ENCODE measurements at regions not wholly inside any gene's neighbourhood (a gene's known extent, or its start where the extent isn't known, plus 50 kb on each side); places are given as distances from the start of the nearest gene placed in this dataset.
"Not testable (repeated sequence)": the region's sequence is repeated elsewhere in the genome, so short reads cannot be mapped to it uniquely, and the experiment has no call there.

- no peaks in the 10 kb centered on the region for H3K79me2 ChIP-seq (ENCODE audit: control insufficient read depth, insufficient read depth, low read length)
- intact Hi-C loops (cut with micrococcal nuclease): no loop called here
- no peak overlapping the region for H3K4me3 ChIP-seq (ENCODE audit: control extremely low read depth in 1 of 5, extremely low read depth in 1 of 5, insufficient read depth in 1 of 5, low read depth in 2 of 5, low read length in 4 of 5)
- Mint-ChIP-seq H3K27me3 (peaks cover 10% of the 10 kb centered on the region), H3K4me1 (no peaks in the 10 kb centered on the region), H3K9me3 (ENCODE audit: insufficient read depth) (peaks cover 3% of the 10 kb centered on the region), H3K4me3 (no peak overlapping the region), H3K27ac (no peak overlapping the region)
- no peak overlapping the region for H2AFZ ChIP-seq (ENCODE audit: insufficient read depth, low read depth, low read length, poor library complexity, severe bottlenecking)
- ChIA-PET POLR2A (interaction anchor here (0.6 kb wide), 1 partner anchor 11 kb away, joined by 3 read pairs; no protein-coding TSS in a partner anchor), CTCF (no interaction called here)
- DNase-seq: no peak
- H4K20me1 ChIP-seq (ENCODE audit: control insufficient read depth, insufficient read depth, low read length, poor library complexity, severe bottlenecking): no peaks in the 10 kb centered on the region
- peaks cover 0 to 3% (median 0%) of the 10 kb centered on the region in 3 donors for H3K9me3 ChIP-seq (ENCODE audit: control extremely low read depth in 1 of 3, control insufficient read depth in 2 of 3, insufficient read depth in 1 of 3, low read length in 2 of 3)
- H3K27ac ChIP-seq (ENCODE audit: low read length in 2 of 2): no peak overlapping the region
- no peaks in the 10 kb centered on the region for H3K36me3 ChIP-seq (replicated peaks in 1 of 2; ENCODE audit: control extremely low read depth in 1 of 2, control insufficient read depth in 1 of 2, extremely low read depth in 1 of 2, insufficient read depth in 2 of 2, low read length in 1 of 2)
- H3K4me1 ChIP-seq (ENCODE audit: control insufficient read depth in 2 of 2, insufficient read depth in 2 of 2, low read length in 2 of 2): no peaks in the 10 kb centered on the region
- TF ChIP-seq CTCF (IDR thresholded peaks at IDR 0.05) (no peak), EZH2 (IDR thresholded peaks at IDR 0.05; ENCODE audit: borderline replicate concordance, insufficient read depth, low read depth, low read length, poor library complexity, severe bottlenecking) (no peak)
- no peak for ATAC-seq (ENCODE audit: low read depth)
- H3K9ac ChIP-seq (ENCODE audit: low read length): no peak overlapping the region
- H3K4me2 ChIP-seq (replicated peaks; ENCODE audit: low read depth, low read length, poor library complexity, severe bottlenecking): no peak overlapping the region
- peaks cover 0 to 2% (median 0%) of the 10 kb centered on the region in 4 experiments for H3K27me3 ChIP-seq (replicated peaks in 1 of 4; ENCODE audit: control extremely low read depth in 1 of 4, control insufficient read depth in 3 of 4, insufficient read depth in 4 of 4, low read length in 3 of 4)
These were observed 72.9 kb upstream of the SKAP2 start for GRCh38 chr7:26937306-26937705.

DNA sequence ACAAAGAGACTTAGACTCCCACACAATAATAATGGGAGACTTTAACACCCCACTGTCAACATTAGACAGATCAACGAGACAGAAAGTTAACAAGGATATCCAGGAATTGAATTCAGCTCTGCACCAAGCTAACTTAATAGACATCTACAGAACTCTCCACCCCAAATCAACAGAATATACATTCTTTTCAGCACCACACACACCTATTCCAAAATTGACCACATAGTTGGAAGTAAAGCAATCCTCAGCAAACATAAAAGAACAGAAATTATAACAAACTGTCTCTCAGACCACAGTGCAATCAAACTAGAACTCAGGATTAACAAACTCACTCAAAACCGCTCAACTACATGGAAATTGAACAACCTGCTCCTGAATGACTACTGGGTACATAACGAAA is 68.2 kb upstream of the SKAP2 start:
- DNase-seq; H3K27me3 ChIP-seq (replicated peaks in 1 of 4; ENCODE audit: control extremely low read depth in 1 of 4, control insufficient read depth in 3 of 4, insufficient read depth in 4 of 4, low read length in 3 of 4); H3K9me3 Mint-ChIP-seq (ENCODE audit: insufficient read depth); H3K4me1 Mint-ChIP-seq; H3K9me3 ChIP-seq (ENCODE audit: control extremely low read depth in 1 of 3, control insufficient read depth in 2 of 3, insufficient read depth in 1 of 3, low read length in 2 of 3); H2AFZ ChIP-seq (ENCODE audit: insufficient read depth, low read depth, low read length, poor library complexity, severe bottlenecking); H3K79me2 ChIP-seq (ENCODE audit: control insufficient read depth, insufficient read depth, low read length); H4K20me1 ChIP-seq (ENCODE audit: control insufficient read depth, insufficient read depth, low read length, poor library complexity, severe bottlenecking); H3K4me2 ChIP-seq (replicated peaks; ENCODE audit: low read depth, low read length, poor library complexity, severe bottlenecking); H3K27ac Mint-ChIP-seq; H3K9ac ChIP-seq (ENCODE audit: low read length); CTCF ChIA-PET; H3K4me1 ChIP-seq (ENCODE audit: control insufficient read depth in 2 of 2, insufficient read depth in 2 of 2, low read length in 2 of 2); H3K36me3 ChIP-seq (replicated peaks in 1 of 2; ENCODE audit: control extremely low read depth in 1 of 2, control insufficient read depth in 1 of 2, extremely low read depth in 1 of 2, insufficient read depth in 2 of 2, low read length in 1 of 2); intact Hi-C loops (cut with micrococcal nuclease); H3K4me3 ChIP-seq (ENCODE audit: control extremely low read depth in 1 of 5, extremely low read depth in 1 of 5, insufficient read depth in 1 of 5, low read depth in 2 of 5, low read length in 4 of 5); H3K27ac ChIP-seq (ENCODE audit: low read length in 2 of 2); H3K4me3 Mint-ChIP-seq; POLR2A ChIA-PET; ATAC-seq (ENCODE audit: low read depth): not testable (repeated sequence)
- no CpG with 5 or more reads among the region's 3 CpGs for WGBS (ENCODE audit: insufficient coverage)
- peaks cover 13% of the 10 kb centered on the region for H3K27me3 Mint-ChIP-seq
